ENCODE measurements at regions not wholly inside any gene's neighbourhood (a gene's known extent, or its start where the extent isn't known, plus 50 kb on each side); places are given as distances from the start of the nearest gene placed in this dataset.

GRCh38 chr1:5367306-5367705 is 624.9 kb downstream of the NPHP4 start:
- no peak for DNase-seq
- Mint-ChIP-seq H3K4me3 (ENCODE audit: low read depth, unreplicated experiment) (no peak overlapping the region), H3K36me3 (ENCODE audit: insufficient read depth, unreplicated experiment) (no peaks in the 10 kb centered on the region), H3K4me1 (ENCODE audit: low read depth, unreplicated experiment) (no peaks in the 10 kb centered on the region), H3K9me3 (ENCODE audit: low read depth, unreplicated experiment) (peaks cover 9% of the 10 kb centered on the region), H3K27ac (ENCODE audit: unreplicated experiment) (no peak overlapping the region), H3K27me3 (ENCODE audit: unreplicated experiment) (no peaks in the 10 kb centered on the region)
- BruUV-seq (replicated peaks), result no TSS peak
- intact Hi-C loops (cut with micrococcal nuclease; ENCODE audit: unreplicated experiment), result no loop called here
- TF ChIP-seq CTCF (IDR thresholded peaks at IDR 0.05; ENCODE audit: unreplicated experiment), result no peak
- CTCF ChIA-PET, result no interaction called here

GRCh38 chr1:5365751-5366150 is 626.5 kb downstream of the NPHP4 start:
- H3K27me3 Mint-ChIP-seq (ENCODE audit: unreplicated experiment), result no peaks in the 10 kb centered on the region

GRCh38 chr1:5364591-5364990 is 627.6 kb downstream of the NPHP4 start:
- Mint-ChIP-seq H3K9me3 (ENCODE audit: low read depth, unreplicated experiment) (peaks cover 10% of the 10 kb centered on the region), H3K4me3 (ENCODE audit: low read depth, unreplicated experiment) (no peak overlapping the region), H3K36me3 (ENCODE audit: insufficient read depth, unreplicated experiment) (no peaks in the 10 kb centered on the region), H3K27me3 (ENCODE audit: unreplicated experiment) (no peaks in the 10 kb centered on the region), H3K27ac (ENCODE audit: unreplicated experiment) (no peak overlapping the region), H3K4me1 (ENCODE audit: low read depth, unreplicated experiment) (no peaks in the 10 kb centered on the region)
- no peak for TF ChIP-seq CTCF (IDR thresholded peaks at IDR 0.05; ENCODE audit: unreplicated experiment)
- no peak for DNase-seq
- intact Hi-C loops (cut with micrococcal nuclease; ENCODE audit: unreplicated experiment), result no loop called here
- CTCF ChIA-PET, result no interaction called here
- no TSS peak for BruUV-seq (replicated peaks)

More at GRCh38 chr1:5365751-5366150, 626.5 kb downstream of the NPHP4 start:
- CTCF ChIA-PET, result no interaction called here
- no peak for TF ChIP-seq CTCF (IDR thresholded peaks at IDR 0.05; ENCODE audit: unreplicated experiment)
- DNase-seq, result no peak
- Mint-ChIP-seq H3K4me3 (ENCODE audit: low read depth, unreplicated experiment) (no peak overlapping the region), H3K9me3 (ENCODE audit: low read depth, unreplicated experiment) (peaks cover 6% of the 10 kb centered on the region), H3K36me3 (ENCODE audit: insufficient read depth, unreplicated experiment) (no peaks in the 10 kb centered on the region), H3K27ac (ENCODE audit: unreplicated experiment) (no peak overlapping the region), H3K4me1 (ENCODE audit: low read depth, unreplicated experiment) (no peaks in the 10 kb centered on the region)
- intact Hi-C loops (cut with micrococcal nuclease; ENCODE audit: unreplicated experiment), result no loop called here
- no TSS peak for BruUV-seq (replicated peaks)

- no peak overlapping the region for H3K4me3 Mint-ChIP-seq (ENCODE audit: low read depth, unreplicated experiment)
- no TSS peak for BruUV-seq (replicated peaks)
- CTCF ChIA-PET, result no interaction called here
- no peak for DNase-seq
- H3K9me3 Mint-ChIP-seq (ENCODE audit: low read depth, unreplicated experiment), result peaks cover 16% of the 10 kb centered on the region
- intact Hi-C loops (cut with micrococcal nuclease; ENCODE audit: unreplicated experiment), result no loop called here
- no peaks in the 10 kb centered on the region for H3K27me3 Mint-ChIP-seq (ENCODE audit: unreplicated experiment)
- TF ChIP-seq CTCF (IDR thresholded peaks at IDR 0.05; ENCODE audit: unreplicated experiment), result no peak
- H3K27ac Mint-ChIP-seq (ENCODE audit: unreplicated experiment), result no peak overlapping the region
- no peaks in the 10 kb centered on the region for H3K4me1 Mint-ChIP-seq (ENCODE audit: low read depth, unreplicated experiment)
- H3K36me3 Mint-ChIP-seq (ENCODE audit: insufficient read depth, unreplicated experiment), result no peaks in the 10 kb centered on the region
These were observed 637.5 kb downstream of the NPHP4 start for GRCh38 chr1:5354681-5355080.

GRCh38 chr1:5351366-5351765 is 640.9 kb downstream of the NPHP4 start:
- Mint-ChIP-seq H3K27ac (ENCODE audit: unreplicated experiment) (no peak overlapping the region), H3K36me3 (ENCODE audit: insufficient read depth, unreplicated experiment) (no peaks in the 10 kb centered on the region), H3K4me3 (ENCODE audit: low read depth, unreplicated experiment) (no peak overlapping the region), H3K27me3 (ENCODE audit: unreplicated experiment) (no peaks in the 10 kb centered on the region), H3K4me1 (ENCODE audit: low read depth, unreplicated experiment) (no peaks in the 10 kb centered on the region), H3K9me3 (ENCODE audit: low read depth, unreplicated experiment) (peaks cover 19% of the 10 kb centered on the region)
- no peak for TF ChIP-seq CTCF (IDR thresholded peaks at IDR 0.05; ENCODE audit: unreplicated experiment)
- intact Hi-C loops (cut with micrococcal nuclease; ENCODE audit: unreplicated experiment), result no loop called here
- no peak for DNase-seq
- no TSS peak for BruUV-seq (replicated peaks)
- CTCF ChIA-PET, result no interaction called here
